HG02973 (cell line): ENCODE measurements at regions not wholly inside any gene's neighbourhood (a gene's known extent, or its start where the extent isn't known, plus 50 kb on each side); places are given as distances from the start of the nearest gene placed in this dataset.

Source experiments
- ATAC-seq: cut with Tn5 transposase; IDR thresholded peaks from one replicate; pipeline ENCODE4 v1.9.1; 2021; ENCODE audit warnings: moderate library complexity; ENCODE audit not compliant: unreplicated experiment

DNA sequence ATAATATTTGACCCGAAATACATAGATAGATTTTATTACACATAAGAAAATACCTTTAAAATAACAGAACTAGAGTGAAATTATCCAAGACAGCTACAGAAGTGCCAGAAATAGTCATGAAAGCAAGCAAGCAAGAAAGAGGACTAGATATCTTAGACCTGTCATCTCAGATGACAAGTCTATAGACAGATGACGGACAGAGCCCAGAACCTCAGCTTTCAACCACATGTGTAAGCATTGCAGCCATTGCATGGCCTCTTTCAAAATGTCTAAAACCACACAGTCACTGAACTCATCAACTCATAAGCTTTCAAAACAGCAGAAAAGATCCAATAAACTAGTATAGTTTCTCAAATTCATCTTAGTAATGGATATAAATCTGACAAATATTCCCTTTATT lies 59.8 kb upstream of the FHIT start:
- ATAC-seq, result no peak

DNA sequence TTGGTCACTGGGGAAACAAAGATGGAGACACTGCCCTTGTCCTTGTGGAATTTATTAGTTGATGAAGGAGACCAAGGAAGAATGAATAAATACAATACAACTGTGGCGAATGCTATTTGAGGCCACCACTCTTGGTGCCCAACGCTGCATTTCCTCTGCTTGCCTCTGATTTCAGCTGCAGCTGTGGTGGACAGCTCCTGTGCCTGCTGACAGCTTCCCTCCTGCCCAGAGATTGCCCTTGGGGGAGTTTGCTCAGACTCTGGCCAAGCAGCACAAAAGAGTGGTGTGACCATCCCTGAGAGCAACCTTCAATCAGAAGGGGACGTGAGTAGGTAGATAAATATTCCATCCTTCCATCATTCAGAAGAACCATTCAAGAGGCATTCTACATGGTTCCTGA lies 64.6 kb upstream of the FHIT start:
- ATAC-seq, result no peak

DNA sequence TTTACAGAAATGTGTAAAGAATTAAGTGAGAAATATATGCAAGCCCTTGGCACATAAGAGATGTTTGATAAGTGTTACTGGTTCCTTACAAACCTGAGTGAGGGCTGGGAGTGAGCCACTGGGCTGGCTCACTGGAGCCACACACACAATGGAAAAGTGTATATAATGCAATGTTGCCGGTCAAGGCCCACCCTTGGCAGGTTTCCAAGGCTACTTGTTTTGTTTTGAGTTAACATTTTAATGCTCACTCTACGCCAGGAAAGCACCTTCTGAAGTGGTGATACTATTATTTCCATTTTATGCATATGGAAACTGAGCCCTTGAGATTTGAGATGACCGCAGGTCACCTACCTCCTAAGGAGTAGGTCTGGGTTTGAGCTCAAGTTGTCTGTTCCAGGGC lies 71.8 kb upstream of the FHIT start:
- no peak for ATAC-seq

DNA sequence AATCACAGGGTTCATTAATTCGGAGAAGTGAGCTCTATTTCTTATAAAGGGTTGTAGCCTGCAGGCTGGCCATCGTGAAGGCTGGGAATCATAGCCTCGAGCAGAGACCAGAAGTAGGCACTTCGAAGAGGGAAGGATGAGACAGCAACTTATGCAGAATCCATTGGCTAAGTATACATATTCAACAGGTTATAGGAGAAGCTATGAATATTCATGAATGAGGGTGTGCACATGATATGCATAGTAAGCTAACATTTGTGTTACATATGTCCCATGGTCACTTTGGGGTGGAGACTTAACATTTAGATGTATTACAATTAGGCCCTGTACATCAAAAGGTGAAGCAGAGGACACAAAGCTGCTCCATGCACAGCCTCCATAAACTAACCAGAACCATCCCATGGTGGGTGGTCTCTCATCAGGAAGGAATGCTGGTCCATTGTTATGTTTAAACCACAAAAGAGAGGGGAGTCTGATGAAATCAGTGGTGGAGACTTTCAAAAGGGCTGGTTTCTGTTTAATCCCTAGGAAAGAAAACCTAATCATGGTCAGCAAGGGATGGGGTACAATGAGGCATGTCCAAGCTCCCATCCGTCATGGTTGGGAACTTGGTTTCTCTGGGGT lies 80.8 kb upstream of the FHIT start:
- ATAC-seq, result no peak

DNA sequence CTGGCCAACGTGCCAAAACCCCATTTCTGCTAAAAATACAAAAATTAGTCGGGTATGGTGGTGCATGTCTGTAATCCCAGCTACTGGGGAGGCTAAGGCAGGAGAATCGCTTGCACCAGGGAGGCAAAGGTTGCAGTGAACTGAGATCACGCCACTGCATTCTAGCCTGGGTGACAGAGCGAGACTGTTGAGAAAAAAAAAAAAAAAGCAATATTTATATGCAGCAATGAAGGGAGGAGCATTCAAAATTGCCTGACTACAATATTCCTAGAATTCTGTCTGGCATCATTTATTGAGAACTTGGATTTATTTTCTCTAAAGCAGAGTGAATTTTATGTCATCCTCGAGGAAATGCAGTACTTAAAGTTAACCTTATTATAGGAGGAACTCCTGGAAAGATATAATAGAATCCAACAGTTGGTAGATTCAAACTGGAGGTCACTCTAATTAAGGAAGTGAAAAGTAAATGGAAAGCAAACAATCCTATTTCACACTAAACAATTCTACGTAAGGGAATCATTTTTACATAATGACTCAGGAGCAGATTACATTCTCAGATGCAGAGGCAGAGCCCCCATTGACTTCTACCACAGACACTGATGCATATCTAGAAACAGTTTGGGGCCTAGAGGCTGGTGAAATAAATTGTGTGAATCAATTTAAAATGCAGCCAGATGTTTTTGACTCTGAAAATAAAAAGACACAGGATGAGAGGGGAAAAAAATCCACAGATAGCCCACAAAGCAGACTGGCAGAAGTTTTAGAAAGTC lies 82.1 kb upstream of the FHIT start:
- ATAC-seq, result no peak

DNA sequence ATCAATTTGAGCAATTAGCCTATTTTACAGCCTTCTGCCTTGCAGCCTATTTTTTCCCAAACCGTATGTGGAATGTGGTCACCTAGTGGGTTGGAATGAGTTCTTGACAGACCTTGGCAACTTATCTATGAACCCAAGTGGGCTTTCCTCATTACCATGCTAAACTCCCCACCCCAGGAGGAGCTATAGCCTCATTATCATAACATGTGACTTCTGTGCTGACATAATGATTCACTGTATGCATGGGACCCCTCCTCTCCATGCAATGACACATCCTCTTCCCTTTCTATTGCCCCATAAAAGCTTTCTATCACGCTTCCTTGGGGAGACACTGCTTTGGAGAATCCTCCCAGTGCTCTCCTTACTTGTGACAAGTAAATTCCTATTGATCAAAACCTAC lies 83.5 kb upstream of the FHIT start:
- no peak for ATAC-seq

DNA sequence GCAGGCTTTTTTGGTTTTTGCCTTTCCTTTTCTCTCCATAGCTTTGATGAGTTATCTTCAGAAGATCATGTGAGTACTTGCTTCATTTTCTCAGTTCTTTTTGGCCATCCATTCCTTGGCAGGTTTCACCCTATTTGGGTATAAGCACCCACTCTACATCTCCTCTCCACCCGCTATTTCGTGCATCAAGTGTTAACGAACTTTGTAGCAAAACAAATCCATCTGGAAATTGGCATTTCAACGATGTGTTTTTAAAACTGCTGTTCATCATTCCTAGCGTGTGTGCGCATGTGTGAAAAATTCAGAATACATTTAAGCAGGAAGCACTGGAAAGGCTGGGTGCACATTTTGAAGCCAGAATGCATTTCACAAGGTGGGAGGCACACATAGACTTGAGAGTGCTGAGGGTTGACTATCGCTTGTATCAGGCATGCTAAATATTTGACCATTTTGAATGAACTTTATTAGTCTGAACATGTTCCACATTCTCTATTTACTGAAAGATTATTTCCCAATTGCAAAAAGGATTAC lies 89.7 kb upstream of the FHIT start:
- no peak for ATAC-seq

DNA sequence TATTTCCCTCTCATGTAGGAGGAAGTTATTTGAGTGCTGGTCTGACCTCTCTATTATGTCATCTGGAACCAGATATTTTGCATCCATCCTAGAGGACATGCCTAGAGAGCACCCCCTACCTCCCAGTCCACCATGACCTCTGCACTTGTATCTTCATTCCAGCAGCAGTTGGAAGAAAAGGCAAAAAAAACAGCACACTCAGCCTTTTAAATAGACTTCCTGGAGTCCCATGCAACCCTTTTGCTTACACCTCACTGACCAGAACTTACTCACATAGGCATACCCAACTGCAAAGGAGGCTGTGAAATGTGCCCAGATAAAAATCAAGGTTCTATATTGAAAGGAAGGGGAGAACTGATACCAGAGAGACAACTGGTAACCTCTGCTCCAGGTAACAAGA lies 92.3 kb upstream of the FHIT start:
- ATAC-seq, result no peak

GRCh38 chr3:61345020-61345419 lies 93.8 kb upstream of the FHIT start:
- ATAC-seq, result no peak

DNA sequence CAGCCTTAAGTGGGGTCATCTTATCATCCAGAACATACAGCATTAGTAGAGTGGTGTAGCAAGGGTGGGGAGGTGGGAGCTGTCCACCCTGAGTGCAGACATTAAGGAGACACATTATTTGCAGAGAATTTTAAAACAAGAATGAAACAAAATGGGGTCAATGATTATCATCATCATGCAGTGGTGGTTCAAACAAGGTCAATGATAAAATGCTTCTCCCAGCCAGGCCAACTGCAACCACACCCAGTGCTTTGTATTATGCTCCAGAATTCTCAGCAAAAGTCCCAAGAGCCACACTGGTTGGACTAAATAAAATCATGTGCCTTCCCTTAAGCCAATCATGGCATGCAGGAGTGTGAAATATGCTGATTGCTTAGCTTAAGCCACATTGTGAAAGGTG lies 96.7 kb upstream of the FHIT start:
- no peak for ATAC-seq

DNA sequence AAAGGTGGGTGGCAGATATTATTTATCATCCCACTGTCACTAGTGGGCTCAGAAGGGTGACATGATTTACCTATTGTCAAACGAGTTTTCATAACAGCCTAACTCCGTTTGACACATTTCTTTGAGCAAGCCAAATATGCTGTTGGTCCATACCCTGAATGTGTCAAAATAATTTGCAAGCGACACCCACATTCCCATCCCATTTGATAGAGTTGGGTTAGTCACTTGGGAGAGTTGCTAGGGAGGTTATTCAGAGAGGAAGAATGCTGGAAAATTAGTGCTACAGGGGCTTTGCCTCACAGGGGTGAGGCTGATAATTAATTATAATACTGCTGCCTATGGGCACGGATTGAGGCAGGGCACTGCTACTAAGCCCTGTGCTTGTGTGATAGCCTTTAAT lies 98.5 kb upstream of the FHIT start:
- no peak for ATAC-seq

DNA sequence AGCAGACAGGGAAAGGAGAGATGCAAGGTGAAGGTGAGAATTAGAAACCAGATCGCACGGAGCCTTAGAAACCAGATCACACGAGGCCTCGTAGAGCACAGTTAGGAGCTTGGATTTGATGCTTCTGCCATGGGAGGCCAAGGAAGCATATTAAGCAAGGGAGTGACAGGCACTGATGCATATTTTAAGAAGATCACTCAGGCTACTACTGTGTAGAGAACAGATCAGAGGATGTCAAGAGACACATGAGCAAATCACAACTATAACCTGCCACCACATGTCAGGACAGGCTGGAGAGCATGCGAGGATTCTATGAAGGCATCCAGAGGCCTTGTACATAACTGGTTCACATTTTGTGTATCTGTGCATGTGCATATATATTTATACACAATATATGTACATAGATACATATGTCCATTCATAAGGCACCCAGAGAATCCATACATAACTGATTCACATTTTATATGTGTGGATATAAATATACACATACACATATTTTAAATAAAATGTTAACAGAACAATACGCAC lies 99.6 kb upstream of the FHIT start:
- no peak for ATAC-seq

- ATAC-seq, result no peak
Observed at GRCh38 chr3:61352306-61352705, 101.1 kb upstream of the FHIT start.

DNA sequence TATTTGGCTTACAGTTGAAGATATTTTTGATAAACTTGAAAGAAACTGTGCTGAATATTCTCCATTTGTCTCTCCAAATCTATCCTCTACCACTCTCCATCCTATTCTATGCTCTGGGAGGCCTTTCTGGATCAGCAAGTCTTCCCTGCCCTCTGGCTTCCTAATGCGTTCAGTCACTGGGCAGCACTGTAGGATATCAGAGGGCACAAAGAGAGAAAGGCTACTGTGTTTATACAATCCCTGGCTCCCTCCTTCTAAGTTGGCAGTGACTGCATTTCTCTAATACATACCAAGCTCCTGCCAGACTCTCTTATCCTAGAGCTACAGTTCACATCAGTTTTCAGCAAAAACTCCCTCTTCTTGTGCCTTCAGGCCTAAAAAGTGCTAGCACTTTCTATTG lies 102.1 kb upstream of the FHIT start:
- ATAC-seq, result no peak

GRCh38 chr3:61354604-61355003 lies 103.4 kb upstream of the FHIT start:
- no peak for ATAC-seq

- no peak for ATAC-seq
Observed at GRCh38 chr3:61356685-61357084, 105.4 kb upstream of the FHIT start.

DNA sequence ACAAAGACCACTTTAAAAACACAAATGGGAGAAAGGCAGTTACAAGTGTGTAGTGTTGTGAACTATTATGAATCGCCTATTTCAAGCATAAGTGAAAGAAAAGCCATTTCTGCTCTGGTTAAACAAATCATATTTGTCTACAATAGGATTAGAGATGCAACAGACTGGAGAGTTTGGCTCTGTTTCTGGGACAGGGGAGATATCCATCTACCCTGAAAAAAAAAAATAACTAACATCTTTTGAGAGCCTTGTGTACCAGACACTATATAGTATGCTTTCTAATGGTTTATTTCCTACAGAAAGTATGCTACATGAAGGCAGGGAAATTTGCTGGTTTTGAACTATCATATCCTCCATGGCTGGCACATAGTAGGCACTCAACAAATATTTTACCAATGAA lies 106.7 kb upstream of the FHIT start:
- ATAC-seq, result no peak

DNA sequence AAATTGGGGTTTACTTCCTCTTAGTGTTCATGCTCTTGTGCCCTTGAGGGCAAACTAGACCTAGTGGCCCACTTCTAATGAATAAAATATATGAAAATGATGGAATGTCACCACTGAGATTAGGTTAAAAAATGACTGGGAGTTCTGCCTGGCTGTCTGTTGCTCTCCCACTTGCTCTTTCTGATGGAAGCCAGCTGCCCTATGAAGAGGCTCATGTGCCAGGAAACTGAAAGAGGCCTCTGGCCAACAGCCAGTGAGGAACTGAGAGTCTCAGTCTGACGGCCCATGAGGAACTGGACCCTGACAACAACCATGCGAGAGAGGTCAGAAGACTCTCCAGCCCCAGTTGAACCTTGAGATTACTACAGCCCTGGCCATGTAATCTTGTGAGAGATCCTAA lies 107.1 kb upstream of the FHIT start:
- peak; percentile 100 for ATAC-seq

GRCh38 chr3:61360297-61360965 lies 109.2 kb upstream of the FHIT start:
- ATAC-seq, result no peak

DNA sequence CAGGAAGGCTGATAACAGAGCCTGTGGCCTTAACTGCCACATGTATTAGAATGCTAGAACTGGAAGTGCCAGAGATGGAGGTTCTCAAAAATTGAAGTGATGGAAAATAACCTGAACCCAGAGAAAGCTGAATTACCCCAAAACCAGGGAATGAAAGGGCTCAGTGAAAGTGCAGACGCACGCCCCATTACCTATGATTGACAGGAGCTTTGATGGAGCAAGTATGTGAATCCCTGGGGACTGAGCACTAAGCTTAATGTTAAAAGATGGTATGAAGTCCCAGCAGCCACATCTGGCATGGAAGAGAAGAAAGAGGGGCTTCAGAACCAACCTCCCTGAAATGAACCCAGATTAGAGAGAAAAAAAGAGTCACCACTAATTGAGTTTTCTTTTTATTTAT lies 118.4 kb upstream of the FHIT start:
- no peak for ATAC-seq

GRCh38 chr3:61371123-61371522 lies 119.9 kb upstream of the FHIT start:
- no peak for ATAC-seq

GRCh38 chr3:61372723-61373122 lies 121.5 kb upstream of the FHIT start:
- no peak for ATAC-seq
